H9 (cell line): ENCODE measurements at regions not wholly inside any gene's neighbourhood (a gene's known extent, or its start where the extent isn't known, plus 50 kb on each side); places are given as distances from the start of the nearest gene placed in this dataset.

ENCODE experiments used
- DNase-seq: peaks from one replicate; pipeline ENCODE4 v3.0.0-alpha.2; 2017
- H2AFZ ChIP-seq: one replicate; pipeline ENCODE4 v1.6.1; 2013; ENCODE audit warnings: mild to moderate bottlenecking, low read length, control low read depth, moderate library complexity
- H2AK5ac ChIP-seq: 2 replicates; pipeline ENCODE4 v1.6.1; 2013; ENCODE audit warnings: low read length, control low read depth, mixed read lengths; ENCODE audit not compliant: insufficient read length
- H2BK120ac ChIP-seq: one replicate; pipeline ENCODE4 v1.6.1; 2013; ENCODE audit warnings: low read depth, mild to moderate bottlenecking, low read length, control low read depth, inconsistent platforms; ENCODE audit not compliant: poor library complexity, severe bottlenecking
- H2BK12ac ChIP-seq: 2 replicates; pipeline ENCODE4 v1.6.1; 2013; ENCODE audit warnings: low read length, control low read depth, mixed read lengths, low read depth; ENCODE audit not compliant: insufficient read length
- H2BK15ac ChIP-seq: 2 replicates; pipeline ENCODE4 v1.6.1; 2013; ENCODE audit warnings: low read depth, low read length, control low read depth
- H2BK20ac ChIP-seq: one replicate; pipeline ENCODE4 v1.6.1; 2013; ENCODE audit warnings: low read depth, mild to moderate bottlenecking, low read length, control low read depth, inconsistent platforms; ENCODE audit not compliant: poor library complexity, severe bottlenecking
- H2BK5ac ChIP-seq: 2 replicates; pipeline ENCODE4 v1.6.1; 2013; ENCODE audit warnings: low read length, control low read depth, mixed read lengths; ENCODE audit not compliant: insufficient read length
- H3K14ac ChIP-seq: 2 replicates; pipeline ENCODE4 v1.6.1; 2013; ENCODE audit warnings: low read length, control low read depth; ENCODE audit not compliant: insufficient read depth
- H3K18ac ChIP-seq: 2 replicates; pipeline ENCODE4 v1.6.1; 2013; ENCODE audit warnings: low read depth, mild to moderate bottlenecking, mixed read lengths, low read length, control low read depth; ENCODE audit not compliant: insufficient read length
- H3K23ac ChIP-seq: 2 replicates; pipeline ENCODE4 v1.6.1; 2013; ENCODE audit warnings: low read length, control low read depth, mixed read lengths, low read depth; ENCODE audit not compliant: insufficient read length
- H3K23me2 ChIP-seq: 2 replicates; pipeline ENCODE4 v1.6.1; 2013; ENCODE audit warnings: low read depth, mild to moderate bottlenecking, mixed read lengths, low read length, control low read depth; ENCODE audit not compliant: insufficient read length, poor library complexity, severe bottlenecking
- H3K27ac ChIP-seq: 2 replicates; pipeline ENCODE4 v1.5.1; 2013; ENCODE audit warnings: low read length, control low read depth, mixed read lengths, low read depth; ENCODE audit not compliant: insufficient read length
- H3K27me3 ChIP-seq: 2 replicates; pipeline ENCODE4 v1.6.1; 2013; ENCODE audit warnings: low read length, control low read depth, inconsistent platforms; ENCODE audit not compliant: insufficient read depth
- H3K4ac ChIP-seq: 2 replicates; pipeline ENCODE4 v1.6.1; 2013; ENCODE audit warnings: low read depth, mild to moderate bottlenecking, control low read depth, inconsistent platforms, low read length, moderate library complexity
- H3K4me1 ChIP-seq: 2 replicates; pipeline ENCODE4 v1.6.1; 2013; ENCODE audit warnings: low read length, control low read depth, inconsistent platforms; ENCODE audit not compliant: insufficient read depth
- H3K4me2 ChIP-seq: 2 replicates; pipeline ENCODE4 v1.6.1; 2013; ENCODE audit warnings: low read length, control low read depth, mixed read lengths; ENCODE audit not compliant: insufficient read length, insufficient read depth
- H3K56ac ChIP-seq: 2 replicates; pipeline ENCODE4 v1.6.1; 2013; ENCODE audit warnings: low read depth, mild to moderate bottlenecking, mixed read lengths, low read length, control low read depth; ENCODE audit not compliant: insufficient read length
- H3K79me1 ChIP-seq: 2 replicates; pipeline ENCODE4 v1.6.1; 2013; ENCODE audit warnings: low read depth, mild to moderate bottlenecking, moderate library complexity, low read length, control low read depth, inconsistent platforms; ENCODE audit not compliant: insufficient read depth, poor library complexity, severe bottlenecking
- H3K79me2 ChIP-seq: 2 replicates; pipeline ENCODE4 v1.6.1; 2013; ENCODE audit warnings: low read length, control low read depth, inconsistent platforms; ENCODE audit not compliant: insufficient read depth
- H3K9ac ChIP-seq: 2 replicates; pipeline ENCODE4 v1.6.1; 2013; ENCODE audit warnings: low read length, control low read depth, mixed read lengths; ENCODE audit not compliant: insufficient read length; ENCODE audit errors: extremely low read depth
- H3K9me3 ChIP-seq: one replicate; pipeline ENCODE4 v1.6.1; 2013; ENCODE audit warnings: low read depth, low read length, inconsistent platforms; ENCODE audit not compliant: control insufficient read depth
- H3T11ph ChIP-seq: one replicate; pipeline ENCODE4 v1.6.1; 2013; ENCODE audit warnings: mild to moderate bottlenecking, low read length, control low read depth, inconsistent platforms
- H4K20me1 ChIP-seq: one replicate; pipeline ENCODE4 v1.6.1; 2013; ENCODE audit not compliant: control insufficient read depth, insufficient read length, insufficient read depth
- H4K5ac ChIP-seq: 2 replicates; pipeline ENCODE4 v1.6.1; 2013; ENCODE audit warnings: low read depth, mild to moderate bottlenecking, mixed read lengths, low read length, control low read depth; ENCODE audit not compliant: insufficient read length
- H4K8ac ChIP-seq: replicated peaks from 2 replicates; pipeline ENCODE4 v1.6.1; 2013; ENCODE audit warnings: low read length, control low read depth, mixed read lengths, low read depth; ENCODE audit not compliant: insufficient read length
- H4K91ac ChIP-seq: 2 replicates; pipeline ENCODE4 v1.6.1; 2013; ENCODE audit warnings: low read depth, mild to moderate bottlenecking, moderate library complexity, mixed read lengths, low read length, control low read depth; ENCODE audit not compliant: insufficient read length
- H3K27ac Mint-ChIP-seq, 3 experiments: 2 replicates in 2 of 3; 3 replicates in 1 of 3; pipeline ENCODE4 v1.8.0; 2020 to 2021; ENCODE audit warnings: mixed read lengths in 3 of 3, mild to moderate bottlenecking in 1 of 3, moderate library complexity in 1 of 3
- H3K27me3 Mint-ChIP-seq: 2 replicates; pipeline ENCODE4 v1.8.0; 2021; ENCODE audit warnings: low read depth, mild to moderate bottlenecking, moderate library complexity, mixed read lengths
- H3K36me3 Mint-ChIP-seq, 3 experiments: 2 replicates in 2 of 3; 3 replicates in 1 of 3; pipeline ENCODE4 v1.8.0; 2020 to 2021; ENCODE audit warnings: low read depth in 3 of 3, mixed read lengths in 3 of 3; ENCODE audit not compliant: insufficient read depth in 1 of 3
- H3K4me1 Mint-ChIP-seq, 2 experiments: 2 replicates each; pipeline ENCODE4 v1.8.0; 2020; ENCODE audit warnings: mixed read lengths in 2 of 2
- H3K4me3 Mint-ChIP-seq, 2 experiments: 2 replicates in 1 of 2; 3 replicates in 1 of 2; pipeline ENCODE4 v1.8.0; 2020 to 2021; ENCODE audit warnings: mild to moderate bottlenecking in 2 of 2, mixed read lengths in 2 of 2, moderate library complexity in 1 of 2
- H3K9me3 Mint-ChIP-seq, 2 experiments: 2 replicates in 1 of 2; 3 replicates in 1 of 2; pipeline ENCODE4 v1.8.0; 2020; ENCODE audit warnings: mild to moderate bottlenecking in 2 of 2, mixed read lengths in 2 of 2, moderate library complexity in 1 of 2
- CTCF ChIP-seq: fragments of 200-600 bp; sonication (generic); conservative IDR thresholded peaks from 3 replicates; pipeline ENCODE4 v1.8.0; 2021; ENCODE audit warnings: antibody characterized with exemption, mild to moderate bottlenecking

DNA sequence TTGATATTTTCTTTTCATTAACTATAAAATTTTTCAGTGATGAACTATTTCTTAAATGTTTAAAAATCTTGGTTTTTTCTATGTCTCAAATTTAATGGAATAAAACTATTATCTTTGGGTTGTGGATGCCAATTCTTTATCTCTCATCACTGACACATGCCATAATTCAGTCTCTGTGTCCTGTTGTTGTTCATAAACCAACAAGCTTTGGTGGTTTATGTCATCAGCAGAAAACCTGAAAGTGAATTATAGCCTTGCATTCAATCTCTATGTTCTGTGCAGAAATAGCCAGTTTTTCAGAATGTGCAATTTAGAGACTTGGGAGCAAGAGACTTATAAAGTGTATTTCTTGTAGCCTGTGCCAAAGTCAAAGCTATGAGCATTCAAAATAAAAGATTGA lies 462.6 kb upstream of the ADGRL4 start:
- no peak overlapping the region for H3K27ac ChIP-seq
- H3K4me3 Mint-ChIP-seq, result no peak overlapping the region
- H3K36me3 Mint-ChIP-seq, result peaks cover 5 to 17% (median 12%) of the 10 kb centered on the region in 3 experiments; a peak in 5 of 7 replicates
- no peak overlapping the region for H3K27ac Mint-ChIP-seq
- H3K23ac ChIP-seq, result no peak overlapping the region
- H4K8ac ChIP-seq, result no peak overlapping the region
- peaks cover 3 to 10% of the 10 kb centered on the region in 2 experiments; a peak in 4 of 5 replicates for H3K9me3 Mint-ChIP-seq
- no peak overlapping the region for H2BK5ac ChIP-seq
- no peaks in the 10 kb centered on the region for H3K23me2 ChIP-seq
- H3K18ac ChIP-seq, result no peak overlapping the region
- H2BK15ac ChIP-seq, result no peak overlapping the region
- no peak overlapping the region for H3K9ac ChIP-seq
- no peaks in the 10 kb centered on the region for H3K27me3 ChIP-seq
- no peak for TF ChIP-seq CTCF
- no peaks in the 10 kb centered on the region for H3K79me2 ChIP-seq
- no peak overlapping the region for H2AK5ac ChIP-seq
- no peak overlapping the region for H3T11ph ChIP-seq
- H3K9me3 ChIP-seq, result no peaks in the 10 kb centered on the region
- no peak overlapping the region for H4K91ac ChIP-seq
- no peak for DNase-seq
- no peak overlapping the region for H2BK120ac ChIP-seq
- H2BK12ac ChIP-seq, result no peak overlapping the region
- no peaks in the 10 kb centered on the region for H3K4me1 Mint-ChIP-seq
- H3K4me1 ChIP-seq, result no peaks in the 10 kb centered on the region
- no peak overlapping the region for H3K4me2 ChIP-seq
- H4K5ac ChIP-seq, result no peak overlapping the region
- no peaks in the 10 kb centered on the region for H4K20me1 ChIP-seq
- no peaks in the 10 kb centered on the region for H3K79me1 ChIP-seq
- no peaks in the 10 kb centered on the region for H3K27me3 Mint-ChIP-seq
- H2AFZ ChIP-seq, result no peak overlapping the region
- H3K4ac ChIP-seq, result no peak overlapping the region
- no peak overlapping the region for H3K14ac ChIP-seq
- H2BK20ac ChIP-seq, result no peak overlapping the region
- no peak overlapping the region for H3K56ac ChIP-seq
